ENCODE measurements at regions not wholly inside any gene's neighbourhood (a gene's known extent, or its start where the extent isn't known, plus 50 kb on each side); places are given as distances from the start of the nearest gene placed in this dataset.

DNA sequence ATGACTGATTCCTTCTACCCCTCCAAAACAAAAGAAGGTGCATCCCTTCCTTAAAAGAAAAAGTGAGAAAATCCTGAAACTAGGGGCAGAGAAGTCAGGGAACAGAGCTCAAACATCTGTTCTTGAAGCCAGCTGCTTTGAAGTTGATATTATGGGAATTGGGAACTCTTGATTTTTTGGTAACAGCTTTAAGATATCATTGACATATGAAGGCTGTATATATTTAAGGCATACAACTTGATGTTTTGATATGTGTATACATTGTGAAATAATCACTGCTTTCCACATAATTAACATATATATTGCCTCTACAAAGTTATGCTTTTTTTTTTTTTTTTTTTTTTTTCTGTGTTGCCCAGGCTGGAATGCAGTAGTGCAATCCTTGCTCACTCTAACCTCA is 117.1 kb downstream of the AKAP11 start:
- no peak for TF ChIP-seq EZH2 (IDR thresholded peaks at IDR 0.05; ENCODE audit: low read depth)
- TF ChIP-seq, protein P1, sequence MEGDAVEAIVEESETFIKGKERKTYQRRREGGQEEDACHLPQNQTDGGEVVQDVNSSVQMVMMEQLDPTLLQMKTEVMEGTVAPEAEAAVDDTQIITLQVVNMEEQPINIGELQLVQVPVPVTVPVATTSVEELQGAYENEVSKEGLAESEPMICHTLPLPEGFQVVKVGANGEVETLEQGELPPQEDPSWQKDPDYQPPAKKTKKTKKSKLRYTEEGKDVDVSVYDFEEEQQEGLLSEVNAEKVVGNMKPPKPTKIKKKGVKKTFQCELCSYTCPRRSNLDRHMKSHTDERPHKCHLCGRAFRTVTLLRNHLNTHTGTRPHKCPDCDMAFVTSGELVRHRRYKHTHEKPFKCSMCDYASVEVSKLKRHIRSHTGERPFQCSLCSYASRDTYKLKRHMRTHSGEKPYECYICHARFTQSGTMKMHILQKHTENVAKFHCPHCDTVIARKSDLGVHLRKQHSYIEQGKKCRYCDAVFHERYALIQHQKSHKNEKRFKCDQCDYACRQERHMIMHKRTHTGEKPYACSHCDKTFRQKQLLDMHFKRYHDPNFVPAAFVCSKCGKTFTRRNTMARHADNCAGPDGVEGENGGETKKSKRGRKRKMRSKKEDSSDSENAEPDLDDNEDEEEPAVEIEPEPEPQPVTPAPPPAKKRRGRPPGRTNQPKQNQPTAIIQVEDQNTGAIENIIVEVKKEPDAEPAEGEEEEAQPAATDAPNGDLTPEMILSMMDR (conservative IDR thresholded peaks at IDR 0.05): no peak
